ENCODE measurements at regions not wholly inside any gene's neighbourhood (a gene's known extent, or its start where the extent isn't known, plus 50 kb on each side); places are given as distances from the start of the nearest gene placed in this dataset.

DNA sequence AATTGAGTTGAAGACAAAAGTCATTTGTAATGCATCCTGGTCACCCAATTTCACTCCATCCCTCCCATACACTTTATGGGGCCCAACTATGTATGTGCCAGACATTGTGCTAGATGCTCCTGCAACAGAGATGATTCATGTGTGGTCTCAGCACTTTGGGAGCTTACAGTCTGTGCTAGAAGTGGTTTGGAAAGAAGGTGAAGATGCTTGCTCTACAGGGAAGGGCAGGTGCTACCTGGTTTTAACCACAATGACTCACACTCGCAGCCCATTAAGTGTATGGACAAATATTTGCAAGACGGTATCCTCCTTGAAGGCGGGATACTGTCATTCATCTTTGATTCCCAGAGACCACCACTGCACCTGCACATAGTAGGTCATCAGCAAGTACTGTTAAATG is 257.6 kb downstream of the OTUD1 start:
- H3K27ac ChIP-seq = no peak overlapping the region
- ATAC-seq (no peak), DNase-seq (no peak)
- in situ Hi-C loops (cut with MboI; ENCODE audit: low sequenced_read_pairs in 4 of 4) = no loop called here
- H3K4me1 ChIP-seq = peaks cover 2 to 19% of the 10 kb centered on the region in 2 donors
- no peaks in the 10 kb centered on the region for H3K9me3 ChIP-seq
- no peak overlapping the region for H3K4me3 ChIP-seq
- TF ChIP-seq POLR2A (IDR thresholded peaks at IDR 0.05) = no peak
- TF ChIP-seq, protein P1, sequence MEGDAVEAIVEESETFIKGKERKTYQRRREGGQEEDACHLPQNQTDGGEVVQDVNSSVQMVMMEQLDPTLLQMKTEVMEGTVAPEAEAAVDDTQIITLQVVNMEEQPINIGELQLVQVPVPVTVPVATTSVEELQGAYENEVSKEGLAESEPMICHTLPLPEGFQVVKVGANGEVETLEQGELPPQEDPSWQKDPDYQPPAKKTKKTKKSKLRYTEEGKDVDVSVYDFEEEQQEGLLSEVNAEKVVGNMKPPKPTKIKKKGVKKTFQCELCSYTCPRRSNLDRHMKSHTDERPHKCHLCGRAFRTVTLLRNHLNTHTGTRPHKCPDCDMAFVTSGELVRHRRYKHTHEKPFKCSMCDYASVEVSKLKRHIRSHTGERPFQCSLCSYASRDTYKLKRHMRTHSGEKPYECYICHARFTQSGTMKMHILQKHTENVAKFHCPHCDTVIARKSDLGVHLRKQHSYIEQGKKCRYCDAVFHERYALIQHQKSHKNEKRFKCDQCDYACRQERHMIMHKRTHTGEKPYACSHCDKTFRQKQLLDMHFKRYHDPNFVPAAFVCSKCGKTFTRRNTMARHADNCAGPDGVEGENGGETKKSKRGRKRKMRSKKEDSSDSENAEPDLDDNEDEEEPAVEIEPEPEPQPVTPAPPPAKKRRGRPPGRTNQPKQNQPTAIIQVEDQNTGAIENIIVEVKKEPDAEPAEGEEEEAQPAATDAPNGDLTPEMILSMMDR (IDR thresholded peaks at IDR 0.05 in 4 of 5, conservative IDR thresholded peaks at IDR 0.05 in 1 of 5) = no peak
- H3K36me3 ChIP-seq = no peaks in the 10 kb centered on the region
- peaks cover 44 to 54% (median 54%) of the 10 kb centered on the region in 3 donors for H3K27me3 ChIP-seq
- intact Hi-C loops (cut with DNase I; ENCODE audit: low total_unique reads) = no loop called here

DNA sequence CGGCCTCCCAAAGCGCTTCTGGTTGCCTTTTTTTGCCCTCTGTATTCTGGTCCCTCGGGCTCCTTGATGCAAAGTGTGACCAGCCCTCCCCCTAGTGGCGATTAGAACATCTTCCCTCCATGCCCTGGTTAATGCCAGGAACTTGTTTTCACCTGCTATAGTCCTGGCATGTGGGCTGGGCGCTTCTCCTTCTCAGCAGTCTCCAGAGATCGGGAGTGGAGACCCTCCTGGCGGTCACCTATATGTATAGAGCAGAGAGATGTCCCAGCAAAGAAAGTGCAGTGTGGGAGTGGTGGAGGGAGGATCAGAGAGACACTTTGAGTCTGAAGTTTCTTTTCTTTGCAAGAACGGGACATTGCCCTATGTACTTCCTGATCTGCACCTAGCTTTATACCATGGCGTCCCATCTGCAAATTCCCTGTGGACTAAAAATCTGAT is 264.1 kb downstream of the OTUD1 start:
- no peak overlapping the region for H3K4me3 ChIP-seq
- H3K27ac ChIP-seq = no peak overlapping the region
- peak in 1 of 2 donors; percentile 21 for DNase-seq
- no peaks in the 10 kb centered on the region for H3K4me1 ChIP-seq
- in situ Hi-C loops (cut with MboI; ENCODE audit: low sequenced_read_pairs in 4 of 4) (loop anchor here in 2 of 4 donors (25.0 kb wide), 1 partner anchor 391 kb away; no protein-coding TSS in a partner anchor), intact Hi-C loops (cut with DNase I; ENCODE audit: low total_unique reads) (loop anchor here (2.0 to 5.0 kb wide), 2 partner anchors 391 to 544 kb away; no protein-coding TSS in a partner anchor)
- H3K36me3 ChIP-seq = no peaks in the 10 kb centered on the region
- H3K9me3 ChIP-seq = peaks cover 0 to 4% (median 0%) of the 10 kb centered on the region in 3 donors
- peak in 1 of 2 donors; percentile 78 for ATAC-seq
- no peak for TF ChIP-seq POLR2A (IDR thresholded peaks at IDR 0.05)
- TF ChIP-seq, protein P1 (IDR thresholded peaks at IDR 0.05 in 4 of 5, conservative IDR thresholded peaks at IDR 0.05 in 1 of 5) = peak; percentile 23 to 66 (median 51)
- H3K27me3 ChIP-seq = peaks cover 0 to 3% (median under 1%) of the 10 kb centered on the region in 3 donors

DNA sequence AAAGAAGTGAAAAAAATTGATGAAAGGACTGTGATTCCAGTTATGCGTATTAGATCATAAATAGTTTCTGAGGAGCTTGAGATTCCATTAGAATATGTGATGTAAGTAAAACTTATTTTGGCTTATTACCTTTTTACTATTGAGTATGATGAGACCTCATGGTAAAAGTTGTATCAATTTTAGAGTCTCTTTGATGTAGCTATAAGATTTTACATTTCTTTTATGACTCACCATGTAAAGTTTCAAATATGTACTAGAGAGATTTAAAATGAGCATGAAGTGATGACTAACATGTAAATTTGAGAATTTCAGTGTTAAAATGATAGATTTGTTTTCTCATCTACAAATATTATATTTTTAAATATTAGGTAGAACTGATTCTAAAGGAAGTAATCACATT is 276.5 kb downstream of the OTUD1 start:
- Histone ChIP-seq H3K27ac (no peak overlapping the region), H3K9me3 (no peaks in the 10 kb centered on the region), H3K4me3 (no peak overlapping the region), H3K27me3 (no peaks in the 10 kb centered on the region), H3K4me1 (no peaks in the 10 kb centered on the region), H3K36me3 (no peaks in the 10 kb centered on the region)
- ATAC-seq (no peak), DNase-seq (no peak)
- intact Hi-C loops (cut with DNase I; ENCODE audit: low total_unique reads) = no loop called here
- in situ Hi-C loops (cut with MboI; ENCODE audit: low sequenced_read_pairs in 4 of 4) = loop anchor here in 2 of 4 donors (25.0 kb wide), 1 partner anchor 403 kb away; no protein-coding TSS in a partner anchor
- TF ChIP-seq, protein P1 (IDR thresholded peaks at IDR 0.05 in 4 of 5, conservative IDR thresholded peaks at IDR 0.05 in 1 of 5) = no peak

DNA sequence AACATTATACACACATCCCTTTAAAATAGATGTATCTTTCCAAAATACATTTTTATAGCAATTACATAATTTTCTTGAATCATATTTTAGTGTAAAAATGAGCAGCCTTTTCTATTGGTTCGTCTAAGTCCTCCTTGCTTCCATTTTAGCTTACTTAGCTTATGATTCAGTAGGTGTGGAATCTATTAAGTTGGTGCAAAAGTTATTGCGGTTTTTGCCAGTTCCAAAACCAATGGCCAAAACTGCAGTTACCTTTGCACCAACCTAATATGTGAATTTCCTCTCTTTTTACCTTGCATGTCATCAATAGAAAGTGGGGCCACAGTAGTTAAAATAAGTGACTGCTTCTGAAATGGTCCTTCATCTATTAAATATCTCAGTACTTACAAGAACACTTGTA is 279.0 kb downstream of the OTUD1 start:
- Histone ChIP-seq H3K4me1 (no peaks in the 10 kb centered on the region), H3K27ac (no peak overlapping the region), H3K36me3 (no peaks in the 10 kb centered on the region), H3K9me3 (no peaks in the 10 kb centered on the region), H3K4me3 (no peak overlapping the region), H3K27me3 (no peaks in the 10 kb centered on the region)
- DNase-seq (no peak), ATAC-seq (no peak)
- intact Hi-C loops (cut with DNase I; ENCODE audit: low total_unique reads) = no loop called here
- in situ Hi-C loops (cut with MboI; ENCODE audit: low sequenced_read_pairs in 4 of 4) = loop anchor here in 2 of 4 donors (25.0 kb wide), 1 partner anchor 406 kb away; no protein-coding TSS in a partner anchor
- TF ChIP-seq POLR2A (IDR thresholded peaks at IDR 0.05) = no peak
- TF ChIP-seq, protein P1 (IDR thresholded peaks at IDR 0.05 in 4 of 5, conservative IDR thresholded peaks at IDR 0.05 in 1 of 5) = no peak

DNA sequence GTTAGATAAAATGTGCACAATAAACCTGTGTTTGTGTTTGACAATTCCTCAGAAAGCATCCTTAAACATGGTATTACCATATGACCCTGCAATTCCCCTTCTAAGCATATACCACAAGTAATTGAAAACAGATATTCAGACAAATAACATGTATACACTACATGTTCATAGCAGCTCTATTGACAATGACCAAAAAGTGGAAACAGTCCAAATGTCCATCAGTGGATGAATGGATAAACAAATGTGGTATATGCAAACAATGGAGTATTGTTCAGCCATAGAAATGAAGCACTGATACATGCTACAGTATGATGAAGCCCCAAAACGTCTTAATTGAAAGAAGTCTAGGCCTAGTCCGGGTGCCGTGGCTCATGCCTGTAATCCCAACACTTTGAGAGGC is 280.1 kb downstream of the OTUD1 start:
- in situ Hi-C loops (cut with MboI; ENCODE audit: low sequenced_read_pairs in 4 of 4) = loop anchor here in 2 of 4 donors (25.0 kb wide), 1 partner anchor 407 kb away; no protein-coding TSS in a partner anchor
- Histone ChIP-seq H3K27me3 (no peaks in the 10 kb centered on the region), H3K36me3 (no peaks in the 10 kb centered on the region), H3K9me3 (no peaks in the 10 kb centered on the region), H3K27ac (no peak overlapping the region), H3K4me1 (no peaks in the 10 kb centered on the region), H3K4me3 (no peak overlapping the region)
- TF ChIP-seq POLR2A (IDR thresholded peaks at IDR 0.05) = no peak
- TF ChIP-seq, protein P1 (IDR thresholded peaks at IDR 0.05 in 4 of 5, conservative IDR thresholded peaks at IDR 0.05 in 1 of 5) = no peak
- DNase-seq = no peak
- intact Hi-C loops (cut with DNase I; ENCODE audit: low total_unique reads) = no loop called here
- no peak for ATAC-seq

Data from gastrocnemius medialis (tissue), 4 donors.